Inferior parietal cortex (tissue), 1 donor: ENCODE measurements at regions not wholly inside any gene's neighbourhood (a gene's known extent, or its start where the extent isn't known, plus 50 kb on each side); places are given as distances from the start of the nearest gene placed in this dataset.

Experiments used
- DNase-seq: peaks from one replicate; pipeline ENCODE4 v3.0.0-alpha.2; 2016; ENCODE audit errors: extremely low spot score

DNA sequence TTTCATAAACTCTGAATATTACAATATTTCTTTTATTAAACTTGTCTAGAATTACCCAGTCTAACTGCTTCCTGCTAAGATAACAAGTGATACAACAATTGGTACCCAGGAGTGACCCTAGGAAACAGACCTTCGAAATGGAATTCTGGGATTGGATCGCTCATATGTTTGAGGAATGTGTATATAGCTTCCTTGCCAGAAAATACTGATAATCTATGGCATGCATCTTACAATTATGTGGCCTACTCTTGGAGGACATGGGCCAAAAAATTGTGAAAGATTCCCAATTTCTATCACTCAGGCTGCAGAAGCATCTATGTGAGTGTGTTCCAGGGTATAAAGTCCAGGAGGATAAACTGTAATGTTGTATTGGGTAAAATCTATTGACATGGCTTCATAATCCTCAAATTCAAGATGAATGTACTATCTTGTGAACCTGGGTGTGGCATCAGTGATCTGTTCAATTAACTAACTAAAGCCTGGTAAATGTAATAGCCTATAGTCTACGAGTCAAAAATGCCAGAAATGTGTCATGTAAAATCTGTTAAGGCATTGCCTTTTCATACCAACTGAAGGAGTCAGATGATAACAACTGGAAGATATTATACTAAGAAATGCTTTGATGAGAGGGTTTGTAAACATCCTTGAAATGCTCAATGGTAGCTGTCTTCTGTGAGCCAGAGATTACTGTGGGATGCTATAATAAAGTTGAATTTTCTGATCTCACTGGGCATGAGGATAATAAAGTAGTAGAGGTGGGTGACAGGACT lies 1499.3 kb downstream of the PCDH7 start:
- DNase-seq = no peak

DNA sequence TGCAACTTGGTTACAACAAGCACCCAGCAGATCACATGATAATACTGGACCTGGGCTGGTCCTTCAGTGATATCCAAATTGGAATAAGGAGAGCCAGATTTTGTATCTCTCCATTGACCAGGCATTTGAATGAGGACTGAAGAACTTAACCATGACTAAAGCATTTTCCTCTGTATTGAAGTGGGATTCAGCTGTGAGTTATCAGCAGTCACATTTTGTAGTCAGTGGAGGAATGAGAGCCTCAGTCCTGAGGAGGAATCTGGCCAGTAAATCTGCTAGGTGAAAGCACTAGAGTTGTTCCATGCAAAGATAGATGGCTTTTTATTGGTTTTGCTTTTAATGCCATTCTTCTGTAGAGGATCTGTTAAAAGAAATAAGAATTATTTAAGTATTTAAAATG lies 1506.0 kb downstream of the PCDH7 start:
- no peak for DNase-seq

DNA sequence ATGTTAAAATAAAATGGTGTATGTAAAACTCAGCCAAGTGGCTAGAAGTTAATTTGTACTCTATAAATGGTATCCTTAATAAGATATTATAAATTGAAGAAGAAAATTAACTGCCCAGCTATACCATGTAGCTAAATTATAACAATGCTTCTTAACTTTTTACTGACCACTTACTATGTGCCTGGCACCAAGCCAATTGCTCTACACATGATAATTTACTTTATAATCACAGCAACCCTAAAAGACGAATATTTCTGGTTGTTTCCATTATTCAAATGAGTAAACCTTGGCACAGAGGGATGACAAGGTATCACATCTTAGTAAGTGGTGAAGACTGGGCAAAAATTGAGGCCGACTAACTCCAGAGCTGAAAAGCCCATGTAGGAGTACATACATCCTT lies 1506.6 kb downstream of the PCDH7 start:
- DNase-seq = no peak

DNA sequence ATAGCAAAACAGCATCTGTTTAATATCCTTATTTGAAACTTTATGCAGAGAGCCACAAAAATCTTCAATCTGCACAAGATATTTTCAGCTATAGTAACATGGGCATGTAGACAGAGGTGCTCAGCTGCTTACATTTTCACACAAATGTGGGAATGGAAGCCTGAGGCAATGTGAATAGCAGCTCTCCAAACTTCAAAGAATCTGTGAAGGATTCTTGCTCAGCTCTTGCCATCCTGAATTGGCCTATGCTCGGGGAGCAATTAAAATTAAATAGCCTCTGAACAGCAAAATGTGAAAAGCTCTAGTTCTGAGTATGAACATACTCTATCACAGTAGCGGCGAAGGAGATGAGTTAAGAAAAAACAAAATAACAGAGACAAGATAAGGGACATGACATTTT lies 1523.8 kb downstream of the PCDH7 start:
- DNase-seq = no peak

DNA sequence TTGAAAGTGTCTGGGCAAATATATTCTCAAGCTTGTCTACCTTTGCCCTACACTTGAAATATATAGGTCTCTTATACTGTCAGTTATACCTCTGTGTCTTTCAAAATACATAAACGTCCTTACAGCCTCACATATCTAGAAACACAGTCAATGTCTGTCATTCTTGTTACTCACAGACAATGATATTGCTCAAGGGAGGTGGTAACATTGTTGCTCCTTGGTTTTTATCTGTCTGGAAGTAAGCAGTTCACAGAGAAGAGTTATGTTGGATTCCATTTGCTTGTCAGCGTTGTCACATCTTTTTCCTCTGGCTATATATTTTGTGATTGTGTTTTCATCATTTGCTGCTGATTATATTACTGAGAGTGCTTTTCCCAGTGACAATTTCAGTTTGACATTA lies 1528.9 kb downstream of the PCDH7 start:
- DNase-seq = no peak

DNA sequence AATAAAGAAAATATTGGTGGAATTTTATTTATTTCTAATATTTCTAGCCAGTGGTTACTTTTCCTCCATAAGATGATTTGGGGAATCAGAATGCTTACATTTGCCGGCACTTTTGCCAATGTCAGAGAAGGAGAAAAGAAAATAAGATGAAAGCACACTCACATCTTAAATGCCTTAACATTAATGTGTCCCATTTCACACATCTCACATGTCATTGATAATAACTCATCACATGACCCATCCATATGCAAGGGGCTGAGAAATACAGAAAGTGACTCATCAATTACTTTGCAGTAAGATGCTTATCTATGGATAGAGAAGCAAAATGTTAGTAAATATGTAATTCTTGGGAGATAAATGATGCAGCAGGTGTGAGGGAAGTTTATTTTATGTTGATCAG lies 1531.0 kb downstream of the PCDH7 start:
- DNase-seq = no peak

DNA sequence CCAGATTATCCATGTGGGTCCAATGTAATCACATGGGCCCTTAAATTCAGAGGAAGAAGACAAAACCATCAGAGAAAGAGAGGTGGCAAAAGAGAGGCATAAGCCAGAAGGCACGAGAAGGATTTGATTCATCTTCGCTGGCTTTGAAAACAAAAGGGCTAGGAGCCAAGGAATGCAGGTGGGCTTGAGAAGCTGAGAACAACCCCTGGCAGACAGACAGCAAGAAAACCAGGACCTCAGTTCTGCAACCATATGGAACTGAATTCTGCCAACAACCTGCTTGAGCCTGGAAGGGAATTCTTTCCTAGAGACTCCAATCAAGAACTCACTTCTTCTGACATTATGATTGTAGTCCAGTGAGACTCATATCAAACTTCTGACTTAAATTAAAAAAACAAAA lies 1531.8 kb downstream of the PCDH7 start:
- DNase-seq = no peak

DNA sequence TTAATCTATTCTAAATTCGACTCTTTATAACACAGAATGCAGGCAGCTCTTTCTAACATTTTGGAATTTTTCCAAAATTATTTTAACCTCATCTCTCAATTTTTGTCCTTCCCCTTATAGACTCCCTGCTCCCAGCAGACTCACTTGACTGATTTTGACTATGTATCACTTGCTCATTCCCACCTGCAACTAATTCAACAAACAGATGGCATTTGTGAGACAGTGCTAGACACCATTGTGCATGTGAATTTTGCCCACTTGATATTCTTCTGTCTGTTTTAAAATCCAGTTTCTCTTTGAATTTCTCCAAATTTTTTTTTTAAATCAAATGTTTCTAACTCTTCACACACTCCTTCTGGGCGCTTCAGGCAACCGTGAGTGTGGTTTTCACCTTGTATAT lies 1534.0 kb downstream of the PCDH7 start:
- DNase-seq = no peak

DNA sequence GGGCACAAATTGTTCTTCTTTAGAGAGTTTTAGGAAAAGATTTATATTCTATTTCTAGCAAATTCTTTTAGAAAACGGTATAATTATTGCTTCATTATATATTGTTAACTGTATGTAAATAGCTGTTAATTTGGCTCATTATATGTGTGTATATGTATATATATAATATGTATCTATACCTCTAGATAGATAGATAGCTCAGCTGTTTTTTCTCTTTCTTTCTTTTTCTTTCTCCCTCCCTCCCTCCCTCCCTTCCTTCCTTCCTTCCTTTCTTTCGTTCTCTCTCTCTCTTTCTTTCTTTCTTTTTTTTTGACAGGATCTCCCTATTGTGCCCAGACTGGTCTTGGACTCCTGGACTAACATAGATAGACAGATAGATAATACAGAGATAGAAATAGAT lies 1538.8 kb downstream of the PCDH7 start:
- no peak for DNase-seq

DNA sequence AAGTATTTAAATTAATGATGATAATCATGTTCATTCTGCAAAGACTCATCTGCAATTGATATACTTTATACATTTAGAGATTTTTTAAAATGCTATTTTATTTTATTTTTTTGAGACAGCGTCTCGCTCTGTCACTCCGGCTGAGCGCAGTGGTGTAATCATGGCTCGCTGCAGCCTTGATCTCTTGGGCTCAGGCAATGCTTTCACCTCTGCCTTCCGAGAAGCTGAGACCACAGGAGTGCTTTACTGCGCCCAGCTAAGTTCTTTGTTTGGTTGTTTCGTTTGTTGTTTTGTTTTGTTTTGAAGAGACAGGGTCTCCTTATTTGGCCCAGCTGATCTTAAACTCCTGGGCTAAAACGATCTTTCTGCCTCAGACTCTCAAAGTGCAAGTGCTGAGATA lies 1541.0 kb downstream of the PCDH7 start:
- DNase-seq = no peak

DNA sequence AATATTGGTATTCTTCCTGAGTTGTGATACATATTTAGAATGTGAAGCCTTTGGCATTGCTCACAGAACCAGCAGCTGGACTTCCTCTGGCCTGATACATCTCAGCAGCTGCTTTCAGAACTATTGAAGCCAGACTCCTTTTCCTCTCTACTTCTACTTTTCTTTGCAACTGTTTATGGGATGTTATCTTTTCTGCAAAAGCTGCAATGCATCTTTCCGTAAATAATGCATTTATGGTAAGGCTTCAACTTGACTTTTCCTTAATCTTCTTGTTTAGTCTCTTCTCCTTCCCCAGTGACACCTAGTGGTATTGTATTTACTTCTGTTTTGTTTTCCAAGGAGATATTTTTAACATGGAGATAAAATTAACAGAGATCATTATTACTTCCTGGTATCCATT lies 1548.7 kb downstream of the PCDH7 start:
- no peak for DNase-seq

DNA sequence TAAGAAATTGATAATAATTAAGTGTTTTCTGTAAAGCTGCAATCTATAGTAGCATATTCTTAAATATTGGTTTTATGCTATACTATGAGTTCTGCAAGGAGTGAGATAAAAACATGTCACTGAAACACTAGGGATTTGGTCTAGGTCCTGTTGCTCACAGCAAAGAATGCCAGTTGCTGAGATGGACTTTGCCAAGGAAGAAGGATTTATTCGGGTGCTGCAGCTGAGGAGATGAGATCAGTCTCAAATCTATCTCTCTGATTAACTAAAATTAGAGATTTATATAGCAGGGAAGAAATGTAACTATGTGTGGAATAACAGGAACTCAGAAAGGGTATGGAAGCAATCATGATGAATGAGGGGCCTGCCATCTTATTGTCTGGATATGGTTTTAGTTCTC lies 1569.9 kb downstream of the PCDH7 start:
- DNase-seq = no peak

DNA sequence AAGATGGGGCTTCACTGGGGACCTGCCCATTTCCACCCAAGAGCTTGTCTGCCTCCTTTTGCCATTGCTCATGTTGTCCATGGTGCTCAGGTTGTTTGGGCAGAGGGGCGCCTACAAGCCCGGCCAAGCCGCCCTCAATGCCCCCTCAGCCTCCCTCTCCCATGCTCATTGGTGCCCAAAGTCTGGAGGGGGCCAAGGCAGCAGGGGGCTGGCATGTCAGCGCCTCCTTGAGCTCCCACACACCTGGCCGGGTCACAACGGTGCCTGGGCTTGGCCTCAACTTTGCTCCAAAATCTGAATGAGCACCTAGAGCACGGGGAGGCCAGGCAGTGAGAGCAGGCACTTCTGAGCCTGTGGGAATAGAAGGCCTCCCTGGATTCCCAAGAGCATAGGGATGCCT lies 1598.8 kb downstream of the PCDH7 start:
- DNase-seq = no peak

DNA sequence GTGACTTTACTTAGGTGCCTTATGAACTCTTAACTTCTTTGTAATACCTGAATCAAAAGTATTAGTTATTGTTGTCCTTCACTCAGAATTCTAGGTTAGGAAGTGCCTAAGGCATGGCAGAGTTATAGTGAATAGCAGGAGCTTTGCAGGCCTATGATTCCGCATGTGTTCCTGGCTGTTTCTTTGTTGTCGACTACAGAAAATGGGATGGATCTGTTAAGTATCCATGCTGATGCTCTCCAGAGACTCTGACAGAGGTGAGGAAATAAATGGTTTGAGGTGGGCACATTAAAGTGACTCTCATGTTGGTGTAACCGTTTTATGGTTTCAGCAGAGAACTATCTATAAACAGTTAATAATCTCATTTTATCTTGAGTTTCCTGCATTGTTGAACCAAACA lies 1601.3 kb downstream of the PCDH7 start:
- no peak for DNase-seq

DNA sequence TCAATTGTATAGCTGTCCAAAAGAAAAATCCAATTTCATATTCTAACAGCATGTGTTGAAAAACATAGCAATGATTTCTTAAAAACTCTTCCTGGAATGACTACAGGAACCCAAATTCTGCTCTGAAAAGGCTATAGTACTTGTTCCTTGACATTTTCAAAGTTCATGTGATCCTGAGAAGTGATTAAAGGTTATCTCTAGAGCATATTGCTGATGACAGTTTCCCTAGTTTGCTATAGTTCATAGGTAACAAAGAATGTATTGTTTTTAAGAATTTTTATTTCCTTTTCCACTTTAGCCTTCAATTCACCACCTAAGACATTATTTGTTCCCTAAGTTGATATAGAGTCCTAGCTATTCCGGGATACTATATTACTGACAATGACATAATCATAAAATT lies 1614.6 kb downstream of the PCDH7 start:
- DNase-seq = no peak

DNA sequence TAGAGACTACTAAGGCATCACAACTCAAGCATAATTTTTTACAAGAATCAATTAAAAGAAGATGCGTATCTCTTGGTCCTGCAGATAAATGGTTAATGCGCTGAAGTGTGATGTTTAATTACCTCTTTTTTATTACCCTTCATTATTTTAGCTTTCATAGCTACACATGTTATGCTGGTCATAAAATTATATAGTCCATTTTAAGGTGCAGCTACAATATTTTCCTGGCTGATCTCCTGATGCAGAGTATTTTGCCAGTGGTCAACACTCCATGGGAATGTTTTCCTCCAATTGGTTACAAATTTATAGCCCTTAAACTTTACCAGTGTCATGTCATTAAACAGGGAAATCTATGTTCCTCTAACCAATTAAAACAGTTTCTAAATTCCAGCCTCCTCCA lies 1617.2 kb downstream of the PCDH7 start:
- no peak for DNase-seq

DNA sequence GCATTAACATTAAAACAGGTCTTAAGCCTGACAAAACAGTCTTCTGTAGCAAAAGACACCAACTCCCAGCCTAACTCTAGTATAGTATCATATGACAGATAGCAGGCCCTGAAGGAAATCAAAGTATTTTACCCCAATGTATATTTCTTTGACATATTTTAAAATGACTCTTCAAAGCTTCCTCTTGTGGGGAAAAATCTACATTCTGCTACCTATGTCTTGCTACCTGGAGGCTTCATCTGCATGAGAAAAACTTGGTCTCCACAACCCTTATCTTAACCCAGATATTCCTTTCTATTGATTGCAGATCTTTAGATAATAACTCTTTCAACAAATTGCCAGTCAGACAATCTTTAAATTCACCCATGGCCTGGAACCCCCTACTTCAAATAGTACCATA lies 1620.4 kb downstream of the PCDH7 start:
- no peak for DNase-seq

DNA sequence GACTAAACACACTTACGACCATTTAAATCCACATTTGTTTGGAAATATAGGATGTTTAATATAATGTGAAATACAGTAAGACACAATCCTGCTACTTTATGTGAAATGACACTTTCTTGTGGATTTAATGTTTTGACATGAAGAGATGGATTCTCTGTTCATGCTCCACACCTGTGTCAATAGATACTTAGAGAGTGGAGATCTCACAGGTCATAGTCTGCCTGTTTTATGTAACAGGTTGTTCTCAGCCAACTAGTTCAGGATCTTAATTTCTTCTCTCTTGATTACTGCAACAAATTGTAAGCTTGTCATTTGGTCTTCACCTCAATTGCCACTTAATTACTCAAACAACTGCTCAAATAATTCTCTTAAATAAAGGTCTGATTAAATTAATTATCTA lies 1621.2 kb downstream of the PCDH7 start:
- no peak for DNase-seq

DNA sequence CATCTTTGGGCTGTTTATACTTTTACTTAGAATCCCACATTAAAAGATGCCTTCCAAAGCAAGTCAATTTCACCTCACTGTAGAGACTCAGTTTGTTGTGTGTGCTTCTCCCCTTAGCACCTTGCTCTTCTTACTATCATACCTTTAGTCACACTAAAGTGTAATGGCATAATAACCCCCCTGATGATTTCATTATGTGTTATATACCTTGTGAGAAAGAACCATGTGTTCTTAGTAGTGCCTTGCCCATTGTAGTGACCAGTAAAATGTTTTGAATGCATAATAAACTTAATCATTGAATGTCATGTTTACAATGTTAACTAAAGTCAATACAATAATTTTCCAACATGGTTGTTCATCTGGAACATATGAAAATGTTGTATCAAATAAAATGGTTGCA lies 1621.9 kb downstream of the PCDH7 start:
- no peak for DNase-seq

DNA sequence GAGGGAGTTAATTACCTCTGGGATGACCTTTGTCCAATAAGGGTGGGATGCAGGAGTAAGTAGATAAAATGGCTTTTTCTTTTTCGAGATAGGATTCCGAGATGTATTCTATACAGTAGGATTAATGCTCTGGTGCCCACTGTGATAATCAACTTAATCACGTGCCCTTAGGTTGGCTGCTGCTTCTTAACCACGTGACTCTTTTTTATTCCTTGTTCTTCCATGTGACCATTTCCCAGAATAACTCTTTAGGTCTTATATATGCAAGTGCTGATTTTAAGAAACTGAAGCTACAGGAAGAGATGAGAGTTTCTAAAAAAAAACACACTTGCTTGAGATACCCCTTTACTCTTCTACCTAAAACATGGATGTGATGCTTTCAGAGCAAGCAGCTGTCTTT lies 1628.9 kb downstream of the PCDH7 start:
- DNase-seq = no peak

DNA sequence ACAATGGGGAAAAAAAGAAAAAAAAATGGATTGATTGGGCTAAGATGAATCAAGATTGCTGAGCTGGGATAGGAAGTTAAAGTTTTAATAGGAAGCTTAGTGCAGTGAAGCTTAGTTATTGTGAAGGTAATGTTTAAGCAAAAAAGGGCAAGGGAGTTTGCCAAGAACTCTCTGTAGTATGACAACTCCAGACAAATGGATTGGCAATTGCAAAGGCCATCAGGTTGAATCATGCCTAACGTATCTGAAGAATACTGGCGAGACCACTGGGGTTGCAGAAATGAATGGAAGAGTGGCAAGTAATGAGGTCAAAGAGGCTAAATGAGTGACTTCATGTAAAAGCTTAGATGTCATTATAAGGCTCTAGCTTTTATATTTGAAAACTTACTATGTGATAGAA lies 1654.0 kb downstream of the PCDH7 start:
- DNase-seq = no peak

DNA sequence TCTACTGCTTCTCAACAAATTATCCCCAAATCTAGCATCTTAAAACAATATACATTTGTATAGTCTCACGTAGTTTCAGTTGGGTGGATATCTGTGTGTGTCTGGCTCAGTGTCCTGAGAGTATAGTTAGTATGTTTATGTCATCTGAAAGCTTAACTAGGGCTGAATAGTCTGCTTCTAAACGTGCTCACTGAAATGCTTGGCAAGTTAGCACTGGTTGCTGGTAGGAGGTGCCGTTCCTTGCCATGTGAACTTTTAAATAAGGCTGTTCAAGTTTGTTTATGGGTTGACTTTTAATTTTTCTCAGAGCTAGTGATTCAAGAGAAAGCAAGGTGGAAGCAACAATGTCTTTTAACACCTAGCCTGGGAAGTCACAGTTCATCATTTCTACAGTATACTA lies 1673.6 kb downstream of the PCDH7 start:
- DNase-seq = no peak

DNA sequence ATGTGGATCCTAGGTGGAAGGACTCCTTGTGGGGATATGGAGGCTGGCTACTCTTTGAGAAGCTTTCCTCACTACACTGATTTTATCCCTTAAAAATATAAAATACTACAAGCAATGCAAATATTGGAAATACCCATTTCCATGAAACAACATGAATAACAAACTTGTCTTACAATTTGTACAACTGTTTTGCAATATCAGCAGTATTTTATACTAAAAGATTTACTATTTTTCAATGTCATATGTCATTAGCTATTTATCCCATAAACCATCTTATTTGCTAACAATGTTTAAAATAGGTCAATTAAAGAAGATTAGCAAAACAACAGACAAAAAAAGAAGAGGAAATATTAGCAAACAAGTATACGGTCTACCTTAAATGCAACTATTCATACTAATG lies 1674.1 kb downstream of the PCDH7 start:
- no peak for DNase-seq

DNA sequence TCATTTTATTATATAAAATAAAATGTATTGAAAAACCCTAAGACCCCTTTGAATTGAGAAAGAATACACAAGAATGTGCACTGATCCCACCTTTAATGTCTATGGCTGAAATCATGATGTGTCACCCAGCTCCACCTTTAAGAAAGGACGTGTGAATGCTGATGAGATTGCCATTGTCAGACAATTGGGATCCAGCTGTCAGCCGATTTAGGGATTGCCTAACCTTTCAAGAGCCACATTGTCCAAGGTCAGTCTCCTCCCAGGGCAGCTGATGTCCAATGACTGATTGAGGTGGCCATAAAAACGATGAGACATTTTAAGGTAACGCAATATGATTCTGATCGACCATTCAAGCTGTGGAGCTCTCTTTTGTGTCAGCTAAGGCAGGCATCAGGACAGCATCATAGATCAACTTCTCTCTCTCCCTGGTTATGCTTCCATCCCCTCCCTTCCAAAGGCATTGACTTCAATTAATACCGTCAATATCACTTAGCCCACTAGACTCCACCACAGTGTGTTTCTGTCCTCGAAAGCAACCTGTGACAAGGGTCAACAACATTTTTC lies 1676.4 kb downstream of the PCDH7 start:
- DNase-seq = no peak
